Caco-2 (cell line): ENCODE measurements at regions not wholly inside any gene's neighbourhood (a gene's known extent, or its start where the extent isn't known, plus 50 kb on each side); places are given as distances from the start of the nearest gene placed in this dataset.

Experiments
- BruUV-seq: library from RNA; stranded (reverse); fragments of 400-500 nt; replicated peaks from 2 replicates; lab custom pipeline; 2021; lab: Mats Ljungman, UMichigan
- CTCF ChIA-PET: fragments of 300-600 bp; sonication (Branson Sonifier 250); formaldehyde crosslinking; loops from one replicate; lab custom pipeline; 2022; ENCODE audit warnings: antibody characterized with exemption; lab: Charles Lee
- POLR2A ChIA-PET: fragments of 300-600 bp; sonication (Branson Sonifier 250); formaldehyde crosslinking; loops from one replicate; lab custom pipeline; 2022; ENCODE audit warnings: antibody characterized with exemption; lab: Charles Lee
- DNase-seq, 2 experiments: peaks; one replicate each; pipeline versions ENCODE4 v3.0.0 to v3.0.0-alpha.2; 2020 to 2022
- H3K27me3 ChIP-seq: replicated peaks from 2 replicates; pipeline ENCODE4 v1.6.0; 2011; ENCODE audit warnings: low read length; ENCODE audit not compliant: control insufficient read depth, insufficient read depth
- H3K36me3 ChIP-seq: 2 replicates; pipeline ENCODE4 v1.5.1; 2011; ENCODE audit warnings: low read length; ENCODE audit not compliant: control insufficient read depth, insufficient read depth
- H3K4me1 ChIP-seq: fragments of 250-450 bp; sonication (Bioruptor Pico); 2 replicates; pipeline ENCODE4 v1.5.1; 2020; ENCODE audit warnings: mild to moderate bottlenecking
- H3K4me3 ChIP-seq: 2 replicates; pipeline ENCODE4 v1.5.1; 2011; ENCODE audit warnings: low read depth, mild to moderate bottlenecking, control low read depth, low read length
- H3K9me3 ChIP-seq: fragments of 250-450 bp; sonication (Bioruptor Pico); 2 replicates; pipeline ENCODE4 v1.5.1; 2020; ENCODE audit warnings: mild to moderate bottlenecking, moderate library complexity
- H3K27ac Mint-ChIP-seq: one replicate; pipeline ENCODE4 v1.8.0; 2022; ENCODE audit warnings: mixed read lengths; ENCODE audit not compliant: unreplicated experiment
- H3K27me3 Mint-ChIP-seq: one replicate; pipeline ENCODE4 v1.8.0; 2022; ENCODE audit warnings: mixed read lengths; ENCODE audit not compliant: insufficient read depth, unreplicated experiment
- H3K36me3 Mint-ChIP-seq: one replicate; pipeline ENCODE4 v1.8.0; 2022; ENCODE audit warnings: mild to moderate bottlenecking, mixed read lengths; ENCODE audit not compliant: insufficient read depth, unreplicated experiment
- H3K4me1 Mint-ChIP-seq: one replicate; pipeline ENCODE4 v1.8.0; 2022; ENCODE audit warnings: low read depth, mixed read lengths; ENCODE audit not compliant: unreplicated experiment
- H3K4me3 Mint-ChIP-seq: one replicate; pipeline ENCODE4 v1.8.0; 2022; ENCODE audit warnings: mild to moderate bottlenecking, moderate library complexity, mixed read lengths; ENCODE audit not compliant: unreplicated experiment
- H3K9me3 Mint-ChIP-seq: one replicate; pipeline ENCODE4 v1.8.0; 2022; ENCODE audit warnings: mixed read lengths; ENCODE audit not compliant: unreplicated experiment
- intact Hi-C: fragments of 100-400 bp; cut with micrococcal nuclease; formaldehyde crosslinking; loops from one replicate; pipeline ENCODE4 v1.10.0; 2022; ENCODE audit not compliant: unreplicated experiment
- TF ChIP-seq, protein P1 (sequence below), 2 experiments: fragments of 200-600 bp in 1 of 2; IDR thresholded peaks; 1 replicate in 1 of 2; 2 replicates in 1 of 2; pipeline versions ENCODE4 v1.5.1 to v1.8.0; 2011 to 2022; ENCODE audit warnings: antibody characterized with exemption in 1 of 2, control low read depth in 1 of 2, inconsistent platforms in 1 of 2, low read depth in 1 of 2, low read length in 1 of 2, mild to moderate bottlenecking in 1 of 2, moderate library complexity in 1 of 2; ENCODE audit not compliant: insufficient read depth in 1 of 2, severe bottlenecking in 1 of 2, unreplicated experiment in 1 of 2

DNA sequence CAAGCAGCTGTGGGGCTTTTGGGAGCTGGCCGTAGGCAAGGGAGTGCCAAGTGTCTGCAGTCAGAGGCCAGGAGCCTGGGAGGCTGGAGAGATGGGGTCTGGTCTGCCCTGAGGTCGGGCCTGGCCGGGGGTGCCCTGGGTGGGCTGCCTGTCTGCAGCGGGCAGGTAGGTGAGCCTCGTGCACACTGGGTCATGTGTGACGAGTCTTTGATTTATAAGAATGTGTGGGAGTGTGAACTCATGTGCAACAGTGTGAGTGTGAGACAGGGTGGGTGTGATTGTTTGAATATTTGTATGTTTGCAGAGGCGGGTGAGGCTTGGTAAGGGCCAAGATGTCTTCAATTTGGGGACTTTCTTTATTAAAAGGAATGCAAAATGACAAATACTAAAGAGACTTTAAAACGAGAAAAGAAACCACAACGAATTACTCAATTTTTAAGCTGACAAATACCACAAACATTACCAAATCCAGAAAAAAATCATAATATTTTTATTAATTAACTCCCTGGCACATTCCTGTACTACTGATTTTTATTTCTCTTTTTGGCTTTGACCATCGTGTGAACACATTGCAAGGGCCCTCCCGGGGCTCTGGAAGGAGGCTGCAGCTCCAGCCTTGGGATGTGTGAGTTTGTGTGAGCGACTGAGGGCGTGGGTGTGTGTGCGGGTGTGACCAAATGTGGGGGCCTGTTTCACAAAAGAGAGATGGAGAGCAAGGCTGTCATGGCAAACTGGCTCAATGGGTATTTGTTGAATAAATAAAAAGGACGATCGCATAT is 110.3 kb upstream of the WNT4 start:
- ChIA-PET POLR2A (no interaction called here), CTCF (no interaction called here)
- Mint-ChIP-seq H3K27ac (peak overlapping the region; percentile 22), H3K36me3 (no peaks in the 10 kb centered on the region), H3K4me3 (no peak overlapping the region), H3K9me3 (no peaks in the 10 kb centered on the region), H3K27me3 (no peaks in the 10 kb centered on the region), H3K4me1 (peaks cover 27% of the 10 kb centered on the region)
- TF ChIP-seq, protein P1, sequence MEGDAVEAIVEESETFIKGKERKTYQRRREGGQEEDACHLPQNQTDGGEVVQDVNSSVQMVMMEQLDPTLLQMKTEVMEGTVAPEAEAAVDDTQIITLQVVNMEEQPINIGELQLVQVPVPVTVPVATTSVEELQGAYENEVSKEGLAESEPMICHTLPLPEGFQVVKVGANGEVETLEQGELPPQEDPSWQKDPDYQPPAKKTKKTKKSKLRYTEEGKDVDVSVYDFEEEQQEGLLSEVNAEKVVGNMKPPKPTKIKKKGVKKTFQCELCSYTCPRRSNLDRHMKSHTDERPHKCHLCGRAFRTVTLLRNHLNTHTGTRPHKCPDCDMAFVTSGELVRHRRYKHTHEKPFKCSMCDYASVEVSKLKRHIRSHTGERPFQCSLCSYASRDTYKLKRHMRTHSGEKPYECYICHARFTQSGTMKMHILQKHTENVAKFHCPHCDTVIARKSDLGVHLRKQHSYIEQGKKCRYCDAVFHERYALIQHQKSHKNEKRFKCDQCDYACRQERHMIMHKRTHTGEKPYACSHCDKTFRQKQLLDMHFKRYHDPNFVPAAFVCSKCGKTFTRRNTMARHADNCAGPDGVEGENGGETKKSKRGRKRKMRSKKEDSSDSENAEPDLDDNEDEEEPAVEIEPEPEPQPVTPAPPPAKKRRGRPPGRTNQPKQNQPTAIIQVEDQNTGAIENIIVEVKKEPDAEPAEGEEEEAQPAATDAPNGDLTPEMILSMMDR (IDR thresholded peaks at IDR 0.05; ENCODE audit: insufficient read depth in 1 of 2, low read depth in 1 of 2, low read length in 1 of 2, severe bottlenecking in 1 of 2, unreplicated experiment in 1 of 2), result no peak
- DNase-seq, result no peak
- Histone ChIP-seq H3K4me1 (peaks cover 21% of the 10 kb centered on the region), H3K36me3 (no peaks in the 10 kb centered on the region), H3K27me3 (no peaks in the 10 kb centered on the region), H3K4me3 (no peak overlapping the region), H3K9me3 (no peaks in the 10 kb centered on the region)
- BruUV-seq, result no TSS peak
- intact Hi-C loops, result no loop called here

DNA sequence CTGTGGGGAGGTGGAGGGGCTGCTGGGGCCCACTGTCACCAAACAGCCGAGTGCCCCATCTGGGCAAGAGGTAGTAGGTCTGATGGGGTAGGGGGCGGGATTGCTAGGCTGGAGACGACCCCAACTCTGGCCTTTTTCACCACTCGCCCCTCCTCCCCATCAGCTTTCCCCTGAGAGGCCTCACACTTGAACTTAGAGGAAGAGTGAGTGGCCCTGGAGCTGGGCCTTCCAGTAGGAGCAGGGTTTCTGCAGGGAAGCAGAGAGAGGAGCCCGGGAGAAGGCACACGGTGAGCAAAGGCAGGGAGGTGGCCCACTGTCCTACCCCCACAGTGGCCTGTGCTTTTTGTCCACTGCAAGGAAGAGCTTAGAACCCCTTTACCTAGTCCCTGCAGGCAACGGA is 111.9 kb upstream of the WNT4 start:
- Mint-ChIP-seq H3K4me1 (peaks cover 35% of the 10 kb centered on the region), H3K4me3 (no peak overlapping the region), H3K9me3 (no peaks in the 10 kb centered on the region), H3K27ac (no peak overlapping the region), H3K27me3 (no peaks in the 10 kb centered on the region), H3K36me3 (no peaks in the 10 kb centered on the region)
- ChIA-PET CTCF (no interaction called here), POLR2A (no interaction called here)
- H3K27me3 ChIP-seq, result no peaks in the 10 kb centered on the region
- no peaks in the 10 kb centered on the region for H3K36me3 ChIP-seq
- intact Hi-C loops, result no loop called here
- TF ChIP-seq, protein P1 (IDR thresholded peaks at IDR 0.05; ENCODE audit: insufficient read depth in 1 of 2, low read depth in 1 of 2, low read length in 1 of 2, severe bottlenecking in 1 of 2, unreplicated experiment in 1 of 2), result no peak
- BruUV-seq, result no TSS peak
- H3K4me1 ChIP-seq, result peaks cover 34% of the 10 kb centered on the region
- no peaks in the 10 kb centered on the region for H3K9me3 ChIP-seq
- H3K4me3 ChIP-seq, result no peak overlapping the region
- no peak for DNase-seq

DNA sequence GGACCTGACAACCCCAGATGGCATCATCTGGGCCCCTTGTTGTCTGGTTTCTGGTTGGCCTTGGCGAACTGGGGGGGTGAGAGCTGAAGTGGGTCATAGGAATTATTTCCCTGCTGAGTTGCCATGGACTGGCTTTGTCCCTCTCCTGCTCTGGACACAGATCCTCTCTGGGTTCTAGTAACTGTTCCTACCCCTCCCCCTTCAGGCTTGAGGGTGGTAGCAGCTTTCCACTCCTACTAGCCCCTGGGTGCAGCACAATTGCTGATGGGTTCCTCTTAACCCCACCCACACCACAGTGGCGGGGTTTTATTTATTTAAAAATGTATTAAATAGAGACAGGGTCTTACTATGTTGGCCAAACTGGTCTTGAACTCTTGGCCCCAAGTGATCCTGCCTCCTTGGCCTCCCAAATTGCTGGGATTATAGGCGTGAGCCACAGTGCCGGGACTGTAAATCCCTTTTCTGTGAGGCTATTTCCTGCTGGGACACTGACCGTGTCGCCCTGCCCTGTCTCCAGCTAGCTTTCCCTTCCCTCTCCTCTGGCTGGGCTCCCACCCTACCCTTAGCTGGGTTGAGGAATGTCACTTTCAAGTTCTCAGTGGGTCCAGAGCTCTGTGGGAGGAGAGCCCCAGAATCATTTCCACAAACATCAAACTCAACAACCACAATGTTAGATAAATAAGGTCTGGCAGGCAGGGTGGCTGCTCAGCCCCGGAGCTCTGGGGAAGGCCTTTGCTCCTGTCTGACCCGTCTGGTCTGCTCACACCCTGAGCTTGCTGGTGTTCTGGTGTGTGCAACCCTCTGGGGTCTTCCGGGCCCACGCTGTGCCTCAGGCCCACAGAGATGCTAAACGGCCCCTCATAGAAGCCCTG is 112.7 kb upstream of the WNT4 start:
- BruUV-seq, result no TSS peak
- peaks cover 39% of the 10 kb centered on the region for H3K4me1 ChIP-seq
- no peaks in the 10 kb centered on the region for H3K27me3 Mint-ChIP-seq
- intact Hi-C loops, result no loop called here
- no peak overlapping the region for H3K4me3 ChIP-seq
- H3K27me3 ChIP-seq, result no peaks in the 10 kb centered on the region
- no peak for DNase-seq
- no peak overlapping the region for H3K4me3 Mint-ChIP-seq
- ChIA-PET POLR2A (no interaction called here), CTCF (no interaction called here)
- TF ChIP-seq, protein P1 (IDR thresholded peaks at IDR 0.05; ENCODE audit: insufficient read depth in 1 of 2, low read depth in 1 of 2, low read length in 1 of 2, severe bottlenecking in 1 of 2, unreplicated experiment in 1 of 2), result no peak
- no peaks in the 10 kb centered on the region for H3K36me3 ChIP-seq
- H3K9me3 Mint-ChIP-seq, result no peaks in the 10 kb centered on the region
- no peaks in the 10 kb centered on the region for H3K9me3 ChIP-seq
- no peaks in the 10 kb centered on the region for H3K36me3 Mint-ChIP-seq
- peak overlapping the region; percentile 23 for H3K27ac Mint-ChIP-seq
- H3K4me1 Mint-ChIP-seq, result peaks cover 37% of the 10 kb centered on the region
